Stimulated activated naive B cell treated with anti-CD40 and anti-IgM and Interleukin-4, amounts not matched to agents 10 μg/mL and 1 μg/mL and 100 μg/mL, for 72 hours (primary cell): ENCODE measurements at regions not wholly inside any gene's neighbourhood (a gene's known extent, or its start where the extent isn't known, plus 50 kb on each side); places are given as distances from the start of the nearest gene placed in this dataset.

ENCODE experiments used
- ATAC-seq, 2 donors: fragments of 150-1000 bp; cut with Tn5 transposase; replicated peaks; 2 replicates each; pipeline ENCODE4 v1.10.0; 2021; ENCODE audit warnings: moderate library complexity in 1 of 2
- DNase-seq: peaks from one replicate; pipeline ENCODE4 v3.0.0; 2021
- H3K27ac Mint-ChIP-seq: one replicate; pipeline ENCODE4 v1.8.0; 2022; ENCODE audit warnings: mild to moderate bottlenecking, mixed read lengths
- H3K27me3 Mint-ChIP-seq, 2 donors: one replicate each; pipeline ENCODE4 v1.8.0; 2022; ENCODE audit warnings: mixed read lengths in 2 of 2
- H3K36me3 Mint-ChIP-seq, 2 donors: one replicate each; pipeline ENCODE4 v1.8.0; 2022; ENCODE audit warnings: mixed read lengths in 2 of 2, mild to moderate bottlenecking in 1 of 2
- H3K4me1 Mint-ChIP-seq, 2 donors: one replicate each; pipeline ENCODE4 v1.8.0; 2022; ENCODE audit warnings: mixed read lengths in 2 of 2, mild to moderate bottlenecking in 1 of 2
- H3K4me3 Mint-ChIP-seq, 2 donors: one replicate each; pipeline ENCODE4 v1.8.0; 2022; ENCODE audit warnings: mild to moderate bottlenecking in 2 of 2, mixed read lengths in 2 of 2, moderate library complexity in 1 of 2
- H3K9me3 Mint-ChIP-seq, 2 donors: one replicate each; pipeline ENCODE4 v1.8.0; 2022; ENCODE audit warnings: mixed read lengths in 2 of 2, mild to moderate bottlenecking in 1 of 2

- DNase-seq: no peak
- no peaks in the 10 kb centered on the region for H3K36me3 Mint-ChIP-seq
- H3K4me3 Mint-ChIP-seq: no peak overlapping the region
- ATAC-seq: no peak
- H3K4me1 Mint-ChIP-seq: no peaks in the 10 kb centered on the region
- no peak overlapping the region for H3K27ac Mint-ChIP-seq
- peaks cover 0 to 2% of the 10 kb centered on the region in 2 donors for H3K9me3 Mint-ChIP-seq
- H3K27me3 Mint-ChIP-seq: no peaks in the 10 kb centered on the region
Measured at GRCh38 chr15:94925680-94926079, 694.3 kb downstream of the MCTP2 start.

- H3K9me3 Mint-ChIP-seq: peaks cover 0 to 2% of the 10 kb centered on the region in 2 donors
- ATAC-seq (no peak), DNase-seq (no peak)
- H3K27me3 Mint-ChIP-seq: no peaks in the 10 kb centered on the region
- H3K27ac Mint-ChIP-seq: no peak overlapping the region
- H3K36me3 Mint-ChIP-seq: no peaks in the 10 kb centered on the region
- no peak overlapping the region for H3K4me3 Mint-ChIP-seq
- no peaks in the 10 kb centered on the region for H3K4me1 Mint-ChIP-seq
Measured at GRCh38 chr15:94927003-94927402, 695.6 kb downstream of the MCTP2 start.

GRCh38 chr15:94929282-94929681 is 697.9 kb downstream of the MCTP2 start:
- no peak overlapping the region for H3K4me3 Mint-ChIP-seq
- DNase-seq: no peak
- H3K36me3 Mint-ChIP-seq: no peaks in the 10 kb centered on the region
- no peak overlapping the region for H3K27ac Mint-ChIP-seq
- no peaks in the 10 kb centered on the region for H3K27me3 Mint-ChIP-seq
- H3K4me1 Mint-ChIP-seq: no peaks in the 10 kb centered on the region
- no peak for ATAC-seq
- peaks cover 6 to 9% of the 10 kb centered on the region in 2 donors for H3K9me3 Mint-ChIP-seq

GRCh38 chr15:94930441-94930840 is 699.1 kb downstream of the MCTP2 start:
- Mint-ChIP-seq H3K4me1 (no peaks in the 10 kb centered on the region), H3K9me3 (peaks cover 7 to 14% of the 10 kb centered on the region in 2 donors), H3K36me3 (no peaks in the 10 kb centered on the region), H3K4me3 (no peak overlapping the region), H3K27ac (no peak overlapping the region), H3K27me3 (no peaks in the 10 kb centered on the region)
- DNase-seq (no peak), ATAC-seq (no peak)

- H3K4me3 Mint-ChIP-seq: no peak overlapping the region
- no peak for ATAC-seq
- no peak for DNase-seq
- H3K27me3 Mint-ChIP-seq: no peaks in the 10 kb centered on the region
- H3K4me1 Mint-ChIP-seq: no peaks in the 10 kb centered on the region
- H3K9me3 Mint-ChIP-seq: peaks cover 10 to 14% of the 10 kb centered on the region in 2 donors
- H3K36me3 Mint-ChIP-seq: no peaks in the 10 kb centered on the region
- no peak overlapping the region for H3K27ac Mint-ChIP-seq
Measured at GRCh38 chr15:94930960-94931359, 699.6 kb downstream of the MCTP2 start.

- Mint-ChIP-seq H3K36me3 (no peaks in the 10 kb centered on the region), H3K27ac (no peak overlapping the region), H3K9me3 (peaks cover 10 to 14% of the 10 kb centered on the region in 2 donors), H3K27me3 (no peaks in the 10 kb centered on the region), H3K4me1 (no peaks in the 10 kb centered on the region), H3K4me3 (no peak overlapping the region)
- DNase-seq (no peak), ATAC-seq (no peak)
Measured at GRCh38 chr15:94934440-94934839, 703.1 kb downstream of the MCTP2 start.

- H3K36me3 Mint-ChIP-seq: no peaks in the 10 kb centered on the region
- DNase-seq (no peak), ATAC-seq (no peak)
- H3K9me3 Mint-ChIP-seq: peaks cover 10 to 14% of the 10 kb centered on the region in 2 donors
- H3K27ac Mint-ChIP-seq: no peak overlapping the region
- no peaks in the 10 kb centered on the region for H3K4me1 Mint-ChIP-seq
- H3K4me3 Mint-ChIP-seq: no peak overlapping the region
- H3K27me3 Mint-ChIP-seq: no peaks in the 10 kb centered on the region
Measured at GRCh38 chr15:94937242-94937641, 705.9 kb downstream of the MCTP2 start.

GRCh38 chr15:94943888-94944287 is 712.5 kb downstream of the MCTP2 start:
- Mint-ChIP-seq H3K4me1 (no peaks in the 10 kb centered on the region), H3K9me3 (peaks cover 3 to 4% of the 10 kb centered on the region in 2 donors), H3K36me3 (no peaks in the 10 kb centered on the region), H3K27ac (no peak overlapping the region), H3K27me3 (no peaks in the 10 kb centered on the region), H3K4me3 (no peak overlapping the region)
- ATAC-seq (no peak), DNase-seq (no peak)

- H3K4me1 Mint-ChIP-seq: no peaks in the 10 kb centered on the region
Measured at GRCh38 chr15:94951538-94951937, 720.2 kb downstream of the MCTP2 start.

GRCh38 chr15:94963953-94964352 is 732.6 kb downstream of the MCTP2 start:
- H3K4me3 Mint-ChIP-seq: no peak overlapping the region
- DNase-seq (no peak), ATAC-seq (no peak)
- no peak overlapping the region for H3K27ac Mint-ChIP-seq
- H3K9me3 Mint-ChIP-seq: peaks cover 8 to 11% of the 10 kb centered on the region in 2 donors
- H3K4me1 Mint-ChIP-seq: no peaks in the 10 kb centered on the region
- no peaks in the 10 kb centered on the region for H3K36me3 Mint-ChIP-seq
- no peaks in the 10 kb centered on the region for H3K27me3 Mint-ChIP-seq

More at GRCh38 chr15:94951538-94951937, 720.2 kb downstream of the MCTP2 start:
- Mint-ChIP-seq H3K27ac (no peak overlapping the region), H3K27me3 (no peaks in the 10 kb centered on the region), H3K36me3 (no peaks in the 10 kb centered on the region), H3K9me3 (peaks cover 6 to 11% of the 10 kb centered on the region in 2 donors), H3K4me3 (no peak overlapping the region)
- no peak for DNase-seq
- no peak for ATAC-seq

GRCh38 chr15:94965593-94965992 is 734.2 kb downstream of the MCTP2 start:
- no peaks in the 10 kb centered on the region for H3K4me1 Mint-ChIP-seq
- H3K36me3 Mint-ChIP-seq: no peaks in the 10 kb centered on the region
- H3K9me3 Mint-ChIP-seq: peaks cover 4 to 7% of the 10 kb centered on the region in 2 donors
- ATAC-seq (no peak), DNase-seq (no peak)
- H3K27ac Mint-ChIP-seq: no peak overlapping the region
- H3K27me3 Mint-ChIP-seq: no peaks in the 10 kb centered on the region
- H3K4me3 Mint-ChIP-seq: no peak overlapping the region

GRCh38 chr15:94968133-94968532 is 736.8 kb downstream of the MCTP2 start:
- Mint-ChIP-seq H3K4me1 (no peaks in the 10 kb centered on the region), H3K9me3 (peaks cover 4% of the 10 kb centered on the region in 2 donors), H3K4me3 (no peak overlapping the region), H3K27me3 (no peaks in the 10 kb centered on the region), H3K36me3 (no peaks in the 10 kb centered on the region), H3K27ac (no peak overlapping the region)
- ATAC-seq: no peak
- no peak for DNase-seq

- Mint-ChIP-seq H3K36me3 (no peaks in the 10 kb centered on the region), H3K4me1 (no peaks in the 10 kb centered on the region), H3K27ac (no peak overlapping the region), H3K27me3 (no peaks in the 10 kb centered on the region), H3K9me3 (peaks cover 0 to 1% of the 10 kb centered on the region in 2 donors), H3K4me3 (no peak overlapping the region)
- no peak for ATAC-seq
- DNase-seq: no peak
Measured at GRCh38 chr15:94970096-94970495, 738.7 kb downstream of the MCTP2 start.

- no peaks in the 10 kb centered on the region for H3K27me3 Mint-ChIP-seq
- ATAC-seq (no peak), DNase-seq (no peak)
- no peak overlapping the region for H3K27ac Mint-ChIP-seq
- H3K9me3 Mint-ChIP-seq: peaks cover 0 to 4% of the 10 kb centered on the region in 2 donors
- no peaks in the 10 kb centered on the region for H3K4me1 Mint-ChIP-seq
- H3K4me3 Mint-ChIP-seq: no peak overlapping the region
- H3K36me3 Mint-ChIP-seq: no peaks in the 10 kb centered on the region
Measured at GRCh38 chr15:94970802-94971201, 739.4 kb downstream of the MCTP2 start.

- Mint-ChIP-seq H3K36me3 (no peaks in the 10 kb centered on the region), H3K9me3 (peaks cover 0 to 4% of the 10 kb centered on the region in 2 donors), H3K4me1 (no peaks in the 10 kb centered on the region), H3K27me3 (no peaks in the 10 kb centered on the region), H3K4me3 (no peak overlapping the region), H3K27ac (no peak overlapping the region)
- ATAC-seq (no peak), DNase-seq (no peak)
Measured at GRCh38 chr15:94972314-94972713, 741.0 kb downstream of the MCTP2 start.

- H3K27me3 Mint-ChIP-seq: no peaks in the 10 kb centered on the region
- DNase-seq: no peak
Measured at GRCh38 chr15:94987085-94987484, 755.7 kb downstream of the MCTP2 start.

More at GRCh38 chr15:94987085-94987484, 755.7 kb downstream of the MCTP2 start:
- no peak for ATAC-seq
- no peaks in the 10 kb centered on the region for H3K36me3 Mint-ChIP-seq
- H3K27ac Mint-ChIP-seq: no peak overlapping the region
- H3K4me1 Mint-ChIP-seq: no peaks in the 10 kb centered on the region
- H3K9me3 Mint-ChIP-seq: peaks cover 11 to 12% of the 10 kb centered on the region in 2 donors
- H3K4me3 Mint-ChIP-seq: no peak overlapping the region
